CD4-positive, alpha-beta T cell treated with Interleukin-6 at 100 ng/mL for 8 hours (primary cell): ENCODE measurements at regions not wholly inside any gene's neighbourhood (a gene's known extent, or its start where the extent isn't known, plus 50 kb on each side); places are given as distances from the start of the nearest gene placed in this dataset.

Experiments
- DNase-seq: peaks from one replicate; pipeline ENCODE4 v3.0.0-alpha.2; 2020; ENCODE audit warnings: mixed read lengths, low spot score

GRCh38 chr15:94056314-94056713 lies 175.0 kb upstream of the MCTP2 start:
- DNase-seq, result no peak

GRCh38 chr15:94053626-94054025 lies 177.7 kb upstream of the MCTP2 start:
- no peak for DNase-seq

GRCh38 chr15:94052711-94053110 lies 178.7 kb upstream of the MCTP2 start:
- no peak for DNase-seq

- DNase-seq, result no peak
These were observed 183.8 kb upstream of the MCTP2 start for GRCh38 chr15:94047566-94047965.

- DNase-seq, result no peak
These were observed 189.0 kb upstream of the MCTP2 start for GRCh38 chr15:94042180-94042928.

- no peak for DNase-seq
These were observed 189.6 kb upstream of the MCTP2 start for GRCh38 chr15:94041746-94042145.

GRCh38 chr15:94040541-94041248 lies 190.7 kb upstream of the MCTP2 start:
- no peak for DNase-seq

- DNase-seq, result no peak
These were observed 195.2 kb upstream of the MCTP2 start for GRCh38 chr15:94036156-94036555.

GRCh38 chr15:94033683-94034020 lies 197.7 kb upstream of the MCTP2 start:
- DNase-seq, result no peak

GRCh38 chr15:94033014-94033682 lies 198.2 kb upstream of the MCTP2 start:
- no peak for DNase-seq

GRCh38 chr15:94032571-94032970 lies 198.8 kb upstream of the MCTP2 start:
- DNase-seq, result no peak

GRCh38 chr15:94031072-94031471 lies 200.3 kb upstream of the MCTP2 start:
- DNase-seq, result no peak

GRCh38 chr15:94029495-94029894 lies 201.9 kb upstream of the MCTP2 start:
- no peak for DNase-seq

GRCh38 chr15:94028809-94029208 lies 202.6 kb upstream of the MCTP2 start:
- DNase-seq, result no peak

- no peak for DNase-seq
These were observed 203.2 kb upstream of the MCTP2 start for GRCh38 chr15:94028121-94028520.

- DNase-seq, result no peak
These were observed 203.8 kb upstream of the MCTP2 start for GRCh38 chr15:94027581-94027980.

- DNase-seq, result no peak
These were observed 204.7 kb upstream of the MCTP2 start for GRCh38 chr15:94026458-94027304.

GRCh38 chr15:94023531-94023930 lies 207.8 kb upstream of the MCTP2 start:
- no peak for DNase-seq

GRCh38 chr15:94021621-94022320 lies 209.6 kb upstream of the MCTP2 start:
- no peak for DNase-seq

- no peak for DNase-seq
These were observed 212.3 kb upstream of the MCTP2 start for GRCh38 chr15:94019062-94019461.

- DNase-seq, result no peak
These were observed 216.0 kb upstream of the MCTP2 start for GRCh38 chr15:94015324-94015723.
